ENCODE measurements at regions not wholly inside any gene's neighbourhood (a gene's known extent, or its start where the extent isn't known, plus 50 kb on each side); places are given as distances from the start of the nearest gene placed in this dataset.

DNA sequence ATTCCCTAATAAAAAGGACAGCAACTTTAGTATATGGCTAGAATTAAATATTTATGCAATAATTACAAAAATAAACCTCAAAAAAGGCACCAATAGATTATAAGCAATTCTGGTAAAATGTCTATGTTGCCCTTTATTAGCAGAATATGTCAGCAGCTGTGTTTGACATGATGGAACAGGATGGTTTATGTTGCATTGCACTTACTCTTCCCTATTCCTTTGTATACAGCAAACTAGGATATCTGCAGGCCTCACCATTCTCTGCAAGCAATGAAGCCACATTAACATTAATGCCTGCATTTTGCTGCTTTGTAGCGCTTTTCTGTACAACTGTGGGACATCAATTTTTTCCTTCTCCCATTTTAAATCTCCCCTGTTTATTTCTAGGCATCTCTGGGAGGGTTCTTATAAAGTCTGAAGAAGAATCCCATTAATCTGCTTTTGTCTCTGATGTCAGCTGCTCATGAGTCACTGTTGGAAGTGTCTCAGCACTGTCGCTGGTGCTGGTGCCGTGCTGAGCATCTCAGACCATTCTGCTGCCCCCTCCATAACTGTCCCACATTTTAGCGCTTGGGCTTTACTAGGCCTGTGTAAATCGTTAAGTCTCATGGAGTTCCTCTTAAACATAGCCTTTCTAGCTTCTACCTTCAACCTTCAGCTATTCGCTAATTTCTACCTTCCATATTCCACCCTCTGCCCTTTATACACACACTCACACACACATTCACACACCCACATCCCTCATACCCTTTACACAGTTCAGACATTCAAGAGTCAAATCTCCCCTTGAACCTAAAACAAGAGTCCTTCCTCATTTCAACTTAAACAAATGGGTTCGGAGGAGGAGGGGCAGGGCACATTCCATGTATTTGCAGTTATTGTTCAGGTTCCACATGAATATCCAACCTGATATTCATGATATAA is 64.4 kb upstream of the TRHDE start:
- no peak for TF ChIP-seq POLR2A (IDR thresholded peaks at IDR 0.05)
- TF ChIP-seq, protein P1, sequence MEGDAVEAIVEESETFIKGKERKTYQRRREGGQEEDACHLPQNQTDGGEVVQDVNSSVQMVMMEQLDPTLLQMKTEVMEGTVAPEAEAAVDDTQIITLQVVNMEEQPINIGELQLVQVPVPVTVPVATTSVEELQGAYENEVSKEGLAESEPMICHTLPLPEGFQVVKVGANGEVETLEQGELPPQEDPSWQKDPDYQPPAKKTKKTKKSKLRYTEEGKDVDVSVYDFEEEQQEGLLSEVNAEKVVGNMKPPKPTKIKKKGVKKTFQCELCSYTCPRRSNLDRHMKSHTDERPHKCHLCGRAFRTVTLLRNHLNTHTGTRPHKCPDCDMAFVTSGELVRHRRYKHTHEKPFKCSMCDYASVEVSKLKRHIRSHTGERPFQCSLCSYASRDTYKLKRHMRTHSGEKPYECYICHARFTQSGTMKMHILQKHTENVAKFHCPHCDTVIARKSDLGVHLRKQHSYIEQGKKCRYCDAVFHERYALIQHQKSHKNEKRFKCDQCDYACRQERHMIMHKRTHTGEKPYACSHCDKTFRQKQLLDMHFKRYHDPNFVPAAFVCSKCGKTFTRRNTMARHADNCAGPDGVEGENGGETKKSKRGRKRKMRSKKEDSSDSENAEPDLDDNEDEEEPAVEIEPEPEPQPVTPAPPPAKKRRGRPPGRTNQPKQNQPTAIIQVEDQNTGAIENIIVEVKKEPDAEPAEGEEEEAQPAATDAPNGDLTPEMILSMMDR (IDR thresholded peaks at IDR 0.05): no peak

All from tibial nerve (tissue), 3 donors.